NCI-H345 treated with DMSO at 0.1 percent for 48 hours (cell line): ENCODE measurements at regions not wholly inside any gene's neighbourhood (a gene's known extent, or its start where the extent isn't known, plus 50 kb on each side); places are given as distances from the start of the nearest gene placed in this dataset.

Source experiments
- DNase-seq: peaks from one replicate; lab custom pipeline; 2025; ENCODE audit not compliant: unreplicated experiment; lab: John Stamatoyannopoulos, UW

GRCh38 chr11:16441461-16441860, 85.1 kb upstream of the SOX6 start:
- DNase-seq: no peak

GRCh38 chr11:16440136-16440535, 83.8 kb upstream of the SOX6 start:
- no peak for DNase-seq

- DNase-seq: no peak
Measured at GRCh38 chr11:16434036-16434435, 77.7 kb upstream of the SOX6 start.

- DNase-seq: no peak
Measured at GRCh38 chr11:16430674-16431073, 74.3 kb upstream of the SOX6 start.

DNA sequence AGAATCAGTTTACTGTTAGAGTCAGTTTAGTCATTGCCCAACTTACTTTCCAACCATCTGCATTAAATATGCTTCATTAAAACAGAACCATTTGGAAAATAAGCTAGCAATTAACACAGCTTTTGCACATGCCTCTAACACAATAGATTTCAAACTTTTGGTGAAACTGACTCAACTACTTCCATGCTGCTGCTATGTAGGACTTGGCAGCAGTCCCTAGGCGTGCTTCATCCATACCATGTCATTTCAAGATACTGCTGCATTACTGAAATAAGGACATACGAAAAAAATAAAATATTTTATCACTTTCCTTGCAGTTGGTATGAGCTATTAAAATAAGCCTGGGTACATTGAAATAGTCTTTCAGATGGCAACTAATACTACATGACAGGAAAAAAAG, 65.5 kb upstream of the SOX6 start:
- no peak for DNase-seq

- no peak for DNase-seq
Measured at GRCh38 chr11:16418428-16419097, 62.2 kb upstream of the SOX6 start.

GRCh38 chr11:16412525-16413172, 56.3 kb upstream of the SOX6 start:
- no peak for DNase-seq

DNA sequence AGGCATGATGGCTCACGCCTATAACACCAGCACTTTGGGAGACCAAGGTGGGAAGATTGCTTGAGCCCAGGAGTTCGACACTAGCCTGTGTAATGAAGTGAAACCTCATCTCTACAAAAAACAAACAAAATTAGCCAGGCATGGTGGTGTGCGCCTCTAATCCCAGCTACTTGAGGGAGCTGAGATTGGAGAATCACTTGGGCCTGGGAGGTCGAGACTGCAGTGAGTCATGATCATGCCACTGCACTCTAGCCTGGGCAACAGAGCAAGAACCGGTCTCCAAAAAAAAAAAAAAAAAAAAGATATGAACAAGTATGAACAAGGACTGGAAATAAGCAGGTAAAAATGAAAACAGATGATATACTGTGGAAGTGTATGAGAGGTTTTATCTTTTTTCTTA, 54.1 kb upstream of the SOX6 start:
- DNase-seq: no peak

- DNase-seq: no peak
Measured at GRCh38 chr11:16408619-16409018, 52.3 kb upstream of the SOX6 start.

DNA sequence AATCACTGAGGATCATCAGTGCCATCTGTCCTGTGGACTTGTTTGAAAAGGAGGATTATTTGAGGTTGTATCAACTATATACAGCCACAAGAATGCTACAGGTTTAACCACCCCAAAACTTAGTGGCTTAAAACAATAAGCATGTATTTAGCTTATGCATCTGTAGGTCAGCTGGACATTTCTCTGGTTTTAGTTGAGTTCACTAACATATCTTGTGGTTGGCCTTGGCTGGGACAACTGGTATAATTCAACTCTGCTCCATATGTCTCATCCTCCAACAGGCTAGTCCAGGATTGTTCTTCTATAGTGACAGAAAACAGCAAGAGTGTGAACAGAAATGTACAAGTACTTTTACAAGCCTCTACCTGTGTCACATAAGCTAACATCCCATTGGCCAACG, 49.9 kb upstream of the SOX6 start:
- no peak for DNase-seq
